ENCODE measurements at regions not wholly inside any gene's neighbourhood (a gene's known extent, or its start where the extent isn't known, plus 50 kb on each side); places are given as distances from the start of the nearest gene placed in this dataset.

DNA sequence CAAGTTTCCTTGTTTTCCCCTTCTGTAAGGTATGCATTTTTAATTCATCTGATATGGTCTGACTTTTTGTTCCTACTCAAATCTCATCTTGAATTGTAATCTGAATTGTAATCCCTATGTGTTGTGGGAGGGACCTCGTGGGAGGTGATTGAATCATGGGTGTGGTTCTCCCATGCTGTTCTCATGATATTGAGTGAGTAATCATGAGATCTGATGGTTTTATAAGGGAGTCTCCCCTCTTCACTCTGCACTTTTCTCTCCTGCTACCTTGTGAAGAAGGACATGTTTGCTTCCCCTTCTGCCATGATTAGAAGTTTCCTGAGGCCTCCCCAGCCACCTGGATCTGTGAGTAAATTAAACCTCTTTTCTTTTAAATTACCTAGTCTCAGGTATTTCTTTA is 476.1 kb downstream of the LPIN1 start:
- FAIRE-seq: no peak

DNA sequence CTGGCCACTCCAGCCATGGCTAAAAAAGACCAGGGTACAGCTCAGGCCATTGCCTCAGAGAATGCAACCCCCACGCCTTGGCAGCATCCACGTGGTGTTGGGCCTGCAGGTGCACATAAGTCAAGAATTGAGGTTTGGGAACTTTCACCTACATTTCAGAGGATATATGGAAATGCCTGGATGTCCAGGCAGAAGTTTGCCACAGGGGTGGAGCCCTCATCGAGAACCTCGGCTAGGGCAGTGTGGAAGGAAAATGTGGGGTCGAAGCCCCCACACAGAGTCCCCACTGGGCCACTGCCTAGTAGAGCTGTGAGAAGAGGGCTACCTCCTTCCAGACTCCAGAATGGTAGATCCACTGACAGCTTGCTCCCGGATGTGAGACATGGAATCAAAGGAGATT is 477.3 kb downstream of the LPIN1 start:
- FAIRE-seq: no peak

DNA sequence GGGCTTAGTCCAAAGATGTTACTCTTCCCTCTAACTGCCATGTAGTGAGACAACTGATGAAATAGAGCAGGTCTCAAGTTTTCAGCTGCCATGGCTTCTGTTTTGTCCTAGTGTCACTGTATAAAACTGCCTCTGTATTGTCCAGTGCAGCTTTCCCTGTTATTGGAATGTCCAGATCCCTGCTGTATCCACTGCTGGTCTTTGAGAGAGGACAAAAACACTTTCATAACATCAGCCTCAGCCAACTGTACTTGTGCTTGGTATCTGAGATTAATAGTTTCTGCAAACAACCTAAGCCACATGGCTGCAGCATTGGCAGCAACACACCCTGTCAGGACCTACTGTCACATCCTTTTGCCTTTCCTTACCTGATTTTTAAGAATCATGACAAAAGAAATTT is 480.2 kb downstream of the LPIN1 start:
- no peak for FAIRE-seq

DNA sequence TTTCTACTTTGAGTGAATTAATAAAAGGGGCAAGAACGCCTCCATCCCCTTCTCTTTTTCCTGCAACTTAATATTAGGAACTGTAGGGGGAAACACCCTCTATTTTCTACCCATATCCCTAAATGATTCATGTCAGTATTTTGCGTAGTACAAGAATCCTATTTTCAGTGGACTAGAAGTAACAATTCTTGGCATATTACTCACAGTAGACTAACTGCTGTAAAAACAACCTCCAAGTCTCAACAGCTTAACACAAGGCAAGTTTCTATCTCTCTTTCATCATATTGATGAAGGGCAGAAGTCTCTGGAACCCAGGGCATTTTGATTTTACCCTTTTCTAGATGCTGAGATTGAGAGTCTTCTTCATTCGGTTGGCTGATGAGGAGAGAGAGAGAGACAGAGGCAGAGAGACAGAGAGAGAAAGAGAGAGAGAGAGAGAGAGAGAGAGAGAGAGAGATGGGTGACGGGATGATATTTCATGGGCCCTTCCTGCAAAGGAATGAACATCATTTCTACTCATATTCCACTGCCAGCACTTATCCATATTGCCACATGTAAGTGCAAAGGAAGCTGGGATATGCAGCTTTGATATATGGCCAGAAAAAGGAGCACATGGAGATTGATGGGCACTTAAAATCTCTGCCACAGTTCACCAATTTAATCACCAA is 481.6 kb downstream of the LPIN1 start:
- FAIRE-seq: no peak

DNA sequence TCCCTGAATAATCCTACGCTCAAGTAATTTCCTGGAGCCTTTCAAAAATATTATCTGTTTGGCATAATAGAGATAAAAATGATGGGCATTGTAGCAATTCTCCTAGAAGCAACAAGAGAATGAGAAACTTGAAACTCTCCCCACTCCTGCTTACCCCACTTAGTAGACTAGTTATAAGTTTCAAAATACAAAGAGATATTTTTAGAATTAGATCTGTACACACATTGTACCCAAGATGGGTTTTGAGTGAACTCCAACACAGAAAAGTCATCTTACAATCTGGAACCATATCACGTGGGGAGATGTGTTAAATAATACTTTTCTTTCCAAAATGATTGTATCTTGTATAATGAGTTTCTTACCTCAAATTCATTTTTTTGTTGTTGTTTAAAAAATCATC is 484.9 kb downstream of the LPIN1 start:
- FAIRE-seq: no peak

DNA sequence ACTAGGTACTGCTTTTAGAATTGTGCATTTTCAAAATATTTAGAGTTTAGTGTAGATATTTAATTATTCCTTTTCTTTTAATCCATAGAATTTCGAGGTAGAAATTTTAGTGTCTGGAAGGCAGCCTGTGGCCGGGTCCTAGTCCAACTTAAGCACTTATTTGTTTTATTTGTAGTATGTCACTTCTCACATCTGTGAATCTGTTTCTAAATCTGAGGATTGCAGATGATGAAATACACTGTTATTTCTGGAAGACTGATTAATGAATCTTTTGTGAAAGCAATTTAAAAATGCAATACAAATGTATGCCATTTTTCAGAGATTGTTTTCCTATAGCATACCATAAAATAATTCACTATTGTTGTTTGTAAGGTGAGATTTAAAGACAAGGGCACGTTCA is 483.9 kb upstream of the TRIB2 start:
- FAIRE-seq: no peak

DNA sequence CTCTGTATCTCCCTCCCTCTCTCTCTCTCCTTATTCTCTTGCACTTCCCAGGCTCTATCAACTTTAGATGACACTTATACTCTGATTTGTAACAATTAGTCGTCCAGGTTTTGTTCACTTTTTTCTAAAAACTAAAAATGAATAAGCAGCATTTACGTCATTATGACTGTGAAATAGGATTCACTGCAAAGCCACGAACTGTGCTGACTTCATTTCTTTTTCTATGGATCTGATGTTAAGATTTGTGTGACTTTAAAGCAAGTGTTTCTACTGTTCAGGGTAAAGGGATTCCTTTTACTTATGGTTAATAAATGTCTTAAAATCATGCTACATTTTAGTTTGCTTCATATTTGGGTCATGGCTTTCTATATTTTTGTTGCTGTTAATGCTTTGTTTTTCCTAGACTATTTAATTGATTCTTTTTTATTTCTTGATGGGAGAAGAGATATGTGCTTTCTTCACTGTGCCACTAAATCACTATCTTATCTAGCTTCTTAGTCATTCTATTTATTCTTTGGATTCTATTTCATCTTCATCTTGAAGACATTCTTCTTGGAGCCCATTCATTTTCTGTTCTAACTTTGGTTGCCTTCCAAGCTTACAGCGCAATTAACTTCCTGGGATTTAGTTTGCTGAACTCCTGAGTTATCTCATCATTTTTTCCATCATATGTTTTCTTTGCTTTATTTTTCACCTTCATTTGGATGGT is 480.4 kb upstream of the TRIB2 start:
- FAIRE-seq: no peak

DNA sequence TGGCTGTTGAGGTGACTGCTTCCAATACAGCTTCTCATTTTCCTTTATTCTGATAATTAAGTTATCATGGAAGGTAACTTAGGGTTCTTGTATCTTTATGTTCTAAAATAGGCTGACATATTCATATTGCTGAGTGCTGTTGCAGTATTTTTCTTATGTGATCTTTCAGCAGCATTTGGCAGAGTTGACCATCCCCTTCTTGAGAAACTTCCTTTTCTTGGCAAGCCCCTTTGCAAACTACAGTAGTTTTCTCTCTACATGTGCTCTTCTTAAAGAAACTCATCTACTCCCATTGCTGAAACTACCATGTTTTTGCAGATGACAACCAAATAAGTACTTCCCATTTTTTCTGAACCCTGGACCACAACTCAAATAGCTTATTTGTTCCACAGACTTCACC is 476.5 kb upstream of the TRIB2 start:
- no peak for FAIRE-seq

DNA sequence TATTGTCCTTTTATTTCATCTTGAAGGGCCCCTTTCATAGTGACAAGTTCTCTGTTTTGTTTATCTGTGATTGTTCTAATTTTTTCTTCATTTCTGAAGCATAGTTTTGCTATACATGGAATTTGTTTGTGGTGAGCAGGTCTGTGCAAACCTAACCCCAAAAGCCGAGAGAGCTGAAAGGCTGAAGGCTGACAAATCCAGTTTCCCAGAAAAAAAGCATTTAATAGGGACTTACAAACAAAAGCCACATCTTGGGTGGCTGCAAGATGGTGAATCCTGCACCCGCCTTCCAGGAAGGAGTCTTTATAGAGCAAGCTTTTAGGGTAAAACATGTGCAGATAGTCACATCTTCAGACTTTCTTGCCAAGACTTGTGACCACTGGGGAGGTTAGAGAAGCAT is 473.4 kb upstream of the TRIB2 start:
- no peak for FAIRE-seq

DNA sequence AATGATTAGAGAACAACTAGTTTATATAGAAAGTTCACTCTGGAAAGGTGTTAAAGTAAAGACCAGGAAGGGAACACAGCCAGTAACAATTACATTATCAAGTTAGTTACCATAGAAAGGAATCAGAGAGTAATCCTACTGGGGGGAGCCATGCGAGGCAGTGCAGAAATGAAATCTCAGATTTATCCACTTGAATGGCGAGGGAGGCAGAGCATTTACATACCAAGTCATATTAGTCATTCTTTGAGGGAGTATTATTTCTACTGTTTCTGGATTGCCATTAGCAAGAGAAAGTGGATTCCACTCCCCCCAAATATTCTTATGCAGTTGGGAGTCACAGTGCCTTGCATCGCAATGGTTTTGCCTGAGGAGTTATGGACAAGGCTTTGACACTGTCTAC is 472.7 kb upstream of the TRIB2 start:
- FAIRE-seq: no peak

DNA sequence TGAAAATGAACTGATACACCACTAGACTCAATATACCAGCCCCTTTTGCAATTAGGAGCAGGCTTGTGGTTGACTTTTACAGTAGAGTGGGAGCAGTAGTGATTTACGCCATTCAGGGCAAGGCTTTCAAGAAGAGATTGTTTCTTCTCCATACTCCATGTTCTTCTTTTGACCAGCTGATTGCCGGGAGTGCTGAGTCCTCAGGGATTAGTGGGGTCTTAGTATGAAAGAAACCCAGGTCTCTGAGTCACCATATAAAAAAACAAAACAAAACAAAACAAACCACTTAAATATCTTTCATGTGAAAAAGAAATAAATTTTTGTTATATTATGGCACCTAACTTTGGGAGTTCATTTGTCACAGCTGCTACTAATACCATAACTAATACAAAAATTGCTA is 465.6 kb upstream of the TRIB2 start:
- no peak for FAIRE-seq

DNA sequence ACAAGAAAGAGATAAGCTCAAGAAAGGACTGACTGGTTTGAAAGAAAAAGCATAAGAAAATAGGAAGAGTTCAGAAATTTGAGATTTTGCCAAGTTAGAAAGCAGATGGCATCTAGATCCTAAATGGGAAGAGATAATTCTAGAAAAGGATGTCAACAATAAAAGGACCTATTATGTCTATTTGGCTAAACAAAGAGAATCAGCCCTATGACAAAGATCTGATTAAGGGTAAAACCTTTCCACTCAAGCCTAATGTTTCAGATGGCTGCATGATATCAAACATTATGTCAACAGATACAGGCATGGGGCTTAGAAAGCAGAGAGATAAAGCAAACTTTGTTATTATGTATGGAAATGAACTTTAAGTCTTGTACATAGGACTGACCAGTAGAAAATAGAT is 465.0 kb upstream of the TRIB2 start:
- FAIRE-seq: no peak

DNA sequence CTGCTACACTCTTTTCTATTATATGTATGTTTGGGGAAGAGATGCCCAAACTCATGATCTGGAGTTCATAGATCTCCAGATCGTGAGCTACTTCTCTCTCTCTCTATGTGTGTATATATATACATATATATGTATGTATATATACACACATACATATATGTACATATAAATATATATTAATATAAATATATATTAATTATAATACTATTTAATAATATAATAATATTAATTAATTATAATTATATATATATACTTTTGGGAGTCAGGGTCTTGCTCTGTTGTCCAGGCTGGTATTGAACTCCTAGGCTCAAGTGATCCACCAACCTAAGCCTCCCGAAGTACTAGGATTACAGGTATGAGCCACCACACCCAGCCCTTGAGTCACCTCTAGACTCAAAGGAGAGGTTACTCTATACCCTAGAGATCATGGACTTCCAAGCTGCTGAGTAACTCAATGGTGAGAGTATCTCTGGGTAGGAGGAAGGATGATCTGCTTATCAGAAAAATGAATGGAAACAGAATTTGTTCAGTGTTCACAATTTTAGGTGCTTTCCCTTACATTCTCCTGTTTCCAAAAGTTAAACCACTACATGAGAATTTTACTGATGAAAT is 463.5 kb upstream of the TRIB2 start:
- FAIRE-seq: peak; percentile 73

DNA sequence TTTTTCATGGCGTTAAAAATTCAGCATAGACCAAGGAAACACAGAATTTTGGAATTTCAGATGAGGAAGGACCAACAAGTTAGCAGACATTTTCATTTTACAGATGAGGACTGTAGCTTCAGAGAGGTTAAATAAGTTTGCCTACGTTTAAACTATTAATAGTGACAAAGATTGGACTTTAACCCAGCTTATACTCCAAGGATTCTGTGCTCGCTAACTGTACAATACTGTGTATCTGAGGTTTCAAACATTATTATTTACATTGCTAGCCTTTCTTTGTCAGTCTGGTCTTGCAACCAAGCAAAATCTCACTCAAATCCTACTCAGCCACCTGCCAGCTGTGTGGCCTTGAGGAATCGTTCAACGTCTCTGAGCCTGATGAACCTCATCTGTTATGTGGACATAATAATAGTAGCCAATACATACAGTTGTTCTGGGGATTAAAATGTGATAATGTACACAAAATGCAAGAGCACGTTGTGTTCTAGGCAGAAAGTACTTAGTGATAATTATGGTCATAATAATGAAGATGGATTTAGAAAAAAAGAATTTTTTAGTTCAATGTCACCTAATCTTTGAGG is 462.4 kb upstream of the TRIB2 start:
- FAIRE-seq: no peak

DNA sequence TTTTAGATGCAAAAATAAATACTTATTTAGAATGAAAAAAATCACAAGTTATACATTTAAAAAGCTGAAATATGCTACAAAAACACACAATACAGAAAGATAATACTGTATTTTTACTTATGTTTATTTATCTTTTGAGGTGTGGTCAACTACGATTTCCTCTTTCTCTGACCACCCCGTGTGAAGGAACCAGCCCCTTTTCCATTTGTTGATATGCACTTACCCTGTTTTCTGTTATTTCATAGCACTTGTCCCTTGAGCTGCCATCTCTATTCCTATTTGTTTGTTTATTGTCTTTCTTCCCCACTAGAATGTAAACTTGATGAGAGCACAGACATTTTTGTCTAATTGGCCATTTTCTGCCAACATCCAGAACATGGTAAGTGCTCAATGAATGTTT is 460.5 kb upstream of the TRIB2 start:
- FAIRE-seq: no peak

DNA sequence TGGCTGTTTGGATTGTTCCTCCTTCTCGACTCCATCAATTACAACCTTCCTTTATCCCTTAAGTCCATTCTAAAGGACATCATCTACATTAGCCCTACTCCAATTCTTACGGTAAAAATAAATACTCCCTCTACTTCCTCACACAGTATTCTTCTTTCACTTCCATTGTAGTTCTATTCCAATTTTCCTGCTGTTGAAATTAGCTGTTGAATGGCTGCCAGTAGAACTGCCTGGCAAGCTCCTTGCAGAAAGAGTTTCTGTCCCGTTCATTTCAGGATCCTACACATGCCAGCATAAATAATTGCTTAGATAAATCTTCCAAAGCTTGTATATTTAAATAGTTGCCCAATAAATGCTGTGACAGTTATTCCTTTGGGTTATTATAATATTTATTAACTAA is 459.3 kb upstream of the TRIB2 start:
- no peak for FAIRE-seq

DNA sequence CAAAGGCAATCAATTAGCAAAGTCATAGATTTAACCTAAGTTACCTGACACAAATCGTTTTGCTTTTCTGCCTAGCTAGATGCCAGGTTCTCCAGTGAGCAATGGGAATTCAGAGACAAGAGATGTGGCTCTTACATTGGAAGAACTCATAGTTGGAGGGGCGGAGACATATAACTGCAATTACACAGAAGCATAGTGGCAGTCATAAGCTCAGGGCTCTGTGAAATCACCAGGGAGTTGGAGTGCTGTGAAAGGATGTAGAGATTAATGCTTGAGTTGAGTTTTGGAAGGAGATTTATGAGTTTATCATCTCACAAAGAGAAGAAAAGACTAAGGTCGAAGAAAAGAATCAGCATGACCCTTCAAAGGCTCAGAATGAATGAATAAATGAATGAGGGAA is 457.2 kb upstream of the TRIB2 start:
- FAIRE-seq: no peak

DNA sequence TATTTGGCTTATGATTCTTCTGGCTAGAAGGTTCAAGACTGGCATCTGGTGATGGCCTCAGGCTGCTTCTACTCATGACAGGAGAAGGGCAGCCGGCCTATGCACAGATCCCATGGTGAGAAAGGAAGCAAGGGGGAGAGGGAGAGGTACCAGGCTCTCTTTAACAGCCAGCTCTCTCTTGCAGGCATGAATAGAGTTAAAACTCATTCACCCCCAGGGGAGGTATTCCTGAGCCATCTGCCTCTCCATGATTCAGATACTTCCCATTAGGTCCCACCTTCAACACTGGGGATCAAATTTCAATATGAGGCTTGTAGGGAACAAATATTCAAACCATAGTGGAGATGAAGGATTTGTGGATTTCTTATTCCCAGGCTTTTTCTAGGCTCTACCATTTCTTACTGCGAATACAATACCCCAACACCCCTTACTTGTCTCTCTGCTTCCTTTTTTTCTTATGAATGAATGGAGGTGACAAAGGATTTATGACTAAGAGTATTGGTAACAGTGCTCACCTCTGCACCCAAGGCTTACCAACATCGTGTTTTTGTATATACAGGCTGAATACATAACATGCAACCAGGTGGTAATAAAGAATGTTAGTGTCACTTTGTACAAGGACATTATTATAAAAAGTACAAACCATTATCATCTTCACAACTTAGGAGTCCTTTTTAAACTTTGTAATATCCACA is 454.6 kb upstream of the TRIB2 start:
- FAIRE-seq: no peak

DNA sequence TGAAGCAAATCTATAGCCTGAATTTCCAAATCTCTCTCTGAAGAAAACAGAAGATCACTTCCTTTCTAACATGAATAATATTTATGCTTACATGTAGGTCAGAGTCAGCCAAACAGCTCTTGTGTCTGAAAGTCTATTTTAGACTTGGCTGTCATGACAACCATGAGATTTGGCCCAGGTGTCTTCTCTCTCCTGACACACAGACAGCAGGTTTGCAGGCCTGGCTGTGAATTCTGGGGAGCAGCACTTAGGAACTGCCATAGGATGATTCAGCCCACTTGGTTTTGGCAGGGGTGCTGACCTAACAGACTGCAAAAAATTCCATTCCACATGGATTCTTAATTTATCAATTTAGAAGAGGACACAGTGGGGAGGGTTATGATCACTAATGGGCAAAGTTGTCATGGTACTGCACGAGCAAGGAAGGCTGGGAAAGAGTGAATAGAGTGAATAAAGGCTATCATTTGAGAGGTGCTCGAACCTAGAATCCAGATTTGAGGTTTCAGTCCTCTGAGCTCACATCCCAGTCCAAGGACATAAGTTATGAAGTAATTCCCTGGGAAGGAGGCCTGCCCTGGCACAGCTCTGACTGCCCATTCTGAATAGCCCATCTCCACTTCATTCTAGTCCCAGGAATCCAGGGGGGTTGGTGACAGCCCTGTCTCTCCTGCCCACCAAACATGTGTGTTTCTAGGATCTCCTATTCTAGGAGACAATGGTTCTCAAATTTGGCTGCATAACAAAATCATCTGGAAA is 453.9 kb upstream of the TRIB2 start:
- no peak for FAIRE-seq

DNA sequence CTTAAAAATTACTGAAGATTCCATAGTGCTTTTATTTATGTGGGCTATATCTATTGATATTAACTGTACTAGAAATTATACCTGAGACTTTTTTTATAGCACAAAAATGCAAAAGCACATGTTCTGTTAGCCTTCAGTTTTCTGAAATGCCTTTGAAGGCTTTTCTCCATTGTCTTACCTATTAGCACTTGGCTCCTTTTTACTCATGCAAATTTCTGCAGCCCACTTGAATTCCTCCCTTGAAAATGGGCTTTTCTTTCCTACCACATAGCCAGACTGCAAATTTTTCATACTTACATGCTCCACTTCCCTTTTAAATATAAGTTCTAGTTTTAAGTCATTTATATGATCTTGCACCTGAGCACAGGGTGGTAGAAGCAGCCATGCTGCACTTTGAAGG is 453.0 kb upstream of the TRIB2 start:
- no peak for FAIRE-seq

DNA sequence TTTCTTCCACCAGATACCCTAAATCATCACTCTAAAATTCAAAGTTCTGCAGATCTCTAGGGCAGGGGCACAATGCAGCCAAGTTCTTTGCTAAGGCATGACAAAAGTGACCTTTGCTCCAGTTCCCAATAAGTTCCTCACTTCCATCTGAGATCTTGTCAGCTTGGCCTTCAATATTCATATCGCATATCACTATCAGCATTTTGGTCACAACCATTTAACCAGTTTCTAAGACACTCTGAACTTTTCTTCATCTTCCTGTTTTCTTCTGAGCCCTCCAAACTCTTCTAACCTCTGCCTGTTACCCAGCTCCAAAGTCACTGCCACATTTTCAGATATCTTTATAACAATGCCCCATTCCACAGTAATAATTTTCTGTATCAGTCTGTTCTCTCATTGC is 452.6 kb upstream of the TRIB2 start:
- no peak for FAIRE-seq

DNA sequence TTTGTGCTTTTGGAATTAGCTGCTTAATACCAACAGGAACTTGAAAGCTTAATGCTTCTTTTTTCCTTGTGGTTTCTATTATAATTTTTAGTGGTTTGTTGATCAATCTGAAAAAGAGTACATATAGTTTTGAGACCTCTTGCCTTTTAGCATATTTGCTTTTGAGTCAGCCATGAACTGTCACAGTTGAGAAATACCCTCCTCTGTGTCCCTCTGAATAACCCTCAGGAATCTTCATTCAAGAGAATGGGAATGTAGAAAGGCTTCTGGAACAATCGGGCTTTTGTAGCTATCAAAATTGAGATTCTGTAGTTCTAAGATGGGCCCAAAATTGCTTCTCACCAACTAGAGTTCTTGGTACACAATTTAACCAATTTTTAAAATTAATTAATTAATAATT is 451.1 kb upstream of the TRIB2 start:
- no peak for FAIRE-seq

DNA sequence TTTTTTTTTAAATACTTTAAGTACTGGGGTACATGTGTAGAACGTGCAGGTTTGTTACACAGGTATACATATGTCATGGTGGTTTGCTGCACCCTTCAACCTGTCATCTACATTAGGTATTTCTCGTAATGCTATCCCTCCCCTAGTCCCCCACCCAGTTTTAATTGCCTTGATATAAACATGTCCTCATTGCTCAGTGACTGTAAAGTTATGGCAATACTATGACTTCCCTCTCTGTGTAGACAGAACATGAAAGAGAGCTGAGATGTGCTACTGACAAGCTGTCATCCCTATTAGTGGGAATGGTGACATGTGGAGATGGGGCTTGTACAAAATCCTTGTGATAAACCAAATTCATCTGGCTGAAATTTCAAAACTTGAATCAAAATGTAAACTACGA is 449.7 kb upstream of the TRIB2 start:
- FAIRE-seq: no peak
